UCSD-AML1 (cell line): ENCODE measurements at regions not wholly inside any gene's neighbourhood (a gene's known extent, or its start where the extent isn't known, plus 50 kb on each side); places are given as distances from the start of the nearest gene placed in this dataset.

Experiments
- DNase-seq: peaks from one replicate; lab custom pipeline; 2025; ENCODE audit not compliant: unreplicated experiment; lab: John Stamatoyannopoulos, UW

GRCh38 chr7:26512737-26513136, 221.1 kb downstream of the SNX10 start:
- DNase-seq: no peak

DNA sequence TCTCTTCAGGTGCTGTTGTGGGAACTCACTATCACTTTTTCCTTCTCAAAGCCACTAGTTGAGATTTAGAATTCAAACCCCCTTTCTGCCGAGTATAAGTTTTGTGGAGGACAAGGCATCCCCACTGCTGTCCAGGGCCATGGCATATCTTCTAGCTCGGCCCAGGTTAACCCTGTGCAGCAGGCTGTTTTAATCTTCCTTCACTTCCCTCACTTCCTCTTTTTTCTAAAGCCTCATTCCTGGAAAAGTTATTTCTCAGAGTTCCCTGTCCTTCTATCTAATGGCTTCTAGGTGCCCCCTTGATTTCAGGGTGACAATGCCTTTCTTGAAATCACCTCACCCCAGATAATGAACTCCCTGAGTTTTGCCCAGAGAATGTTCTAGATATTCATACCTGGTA, 222.3 kb downstream of the SNX10 start:
- no peak for DNase-seq

GRCh38 chr7:26514633-26515032, 223.0 kb downstream of the SNX10 start:
- DNase-seq: no peak

- DNase-seq: no peak
Measured at GRCh38 chr7:26515314-26515842, 223.7 kb downstream of the SNX10 start.

DNA sequence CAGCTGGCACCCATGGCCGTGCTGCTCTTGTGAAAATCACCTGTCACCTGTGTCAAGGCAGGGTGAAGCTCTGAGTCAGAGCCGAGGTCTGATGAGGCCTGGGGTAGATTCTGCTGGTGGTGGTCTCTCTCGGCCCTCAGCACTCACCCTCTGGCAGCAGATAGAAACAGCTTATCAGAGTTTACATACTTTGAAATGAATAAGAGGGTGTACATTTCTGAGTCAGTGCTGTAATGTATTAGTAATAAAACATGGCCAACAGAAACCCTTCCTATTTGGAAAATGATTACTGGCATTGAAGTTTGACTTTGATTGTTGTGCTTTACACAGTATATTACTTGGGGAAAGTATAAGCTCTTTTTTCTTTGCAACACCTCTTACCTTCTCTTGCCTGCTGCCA, 228.8 kb downstream of the SNX10 start:
- DNase-seq: no peak

GRCh38 chr7:26522633-26523032, 231.0 kb downstream of the SNX10 start:
- DNase-seq: no peak

DNA sequence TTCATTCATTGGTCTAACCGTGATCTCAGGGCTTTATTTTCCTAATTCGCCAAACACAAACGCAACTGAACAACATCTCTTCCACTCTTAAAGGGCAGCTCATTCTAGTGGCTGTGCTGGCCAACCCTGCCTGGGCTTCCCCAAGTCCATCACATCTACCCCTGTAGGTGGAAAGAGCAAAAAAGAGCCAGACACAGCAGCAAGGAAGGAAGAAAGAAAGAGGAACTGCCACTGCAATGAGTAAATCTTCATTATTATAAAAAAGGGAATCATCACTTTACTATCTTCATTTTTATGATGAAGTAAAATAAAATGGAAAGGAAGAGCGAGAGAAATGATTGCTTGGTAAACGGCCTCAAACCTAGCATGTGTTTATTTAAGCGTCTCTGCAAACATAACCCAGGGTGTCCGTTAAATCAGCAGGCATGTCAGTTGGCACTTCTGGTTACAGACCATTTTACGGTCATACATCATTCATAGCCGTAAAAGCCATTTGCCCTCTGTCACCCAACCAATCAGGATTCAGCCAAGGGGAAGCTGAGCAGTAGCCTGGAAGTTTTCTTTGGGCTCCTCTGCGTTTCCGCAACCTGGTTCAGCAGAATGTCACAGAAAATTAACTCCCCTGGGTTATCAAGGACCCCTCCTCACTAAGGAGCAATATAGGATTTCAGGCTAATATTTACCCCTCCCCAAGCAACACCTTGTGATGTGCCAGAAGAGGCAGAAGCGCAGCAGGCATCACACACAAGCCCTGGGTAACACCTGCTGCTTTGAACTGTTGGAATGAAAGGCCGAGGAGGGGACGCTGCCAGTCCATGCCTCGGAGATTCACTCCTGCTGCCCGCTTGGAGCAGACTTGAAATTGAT, 234.0 kb downstream of the SNX10 start:
- DNase-seq: no peak

- DNase-seq: no peak
Measured at GRCh38 chr7:26526265-26526587, 234.6 kb downstream of the SNX10 start.

GRCh38 chr7:26531926-26532325, 240.3 kb downstream of the SNX10 start:
- DNase-seq: no peak

- DNase-seq: no peak
Measured at GRCh38 chr7:26532471-26532870, 240.8 kb downstream of the SNX10 start.

DNA sequence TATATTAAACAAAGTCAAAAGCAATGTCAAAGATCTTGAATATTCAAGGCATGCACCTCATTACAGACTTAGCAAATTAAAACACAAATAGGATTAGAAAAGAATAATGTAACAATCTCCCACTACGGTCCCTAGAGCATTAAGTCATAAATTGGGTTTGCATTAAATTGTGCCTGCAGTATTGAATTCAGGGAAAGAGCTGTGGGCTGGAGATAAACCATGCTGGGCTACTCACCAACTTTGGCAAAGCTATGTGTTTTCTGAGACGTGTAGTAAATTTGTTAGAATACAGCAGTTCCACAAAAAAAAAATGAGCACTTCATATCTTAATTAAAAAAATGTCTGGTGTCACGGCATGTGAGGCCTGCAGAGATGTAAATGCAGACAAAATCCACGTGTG, 241.6 kb downstream of the SNX10 start:
- no peak for DNase-seq

DNA sequence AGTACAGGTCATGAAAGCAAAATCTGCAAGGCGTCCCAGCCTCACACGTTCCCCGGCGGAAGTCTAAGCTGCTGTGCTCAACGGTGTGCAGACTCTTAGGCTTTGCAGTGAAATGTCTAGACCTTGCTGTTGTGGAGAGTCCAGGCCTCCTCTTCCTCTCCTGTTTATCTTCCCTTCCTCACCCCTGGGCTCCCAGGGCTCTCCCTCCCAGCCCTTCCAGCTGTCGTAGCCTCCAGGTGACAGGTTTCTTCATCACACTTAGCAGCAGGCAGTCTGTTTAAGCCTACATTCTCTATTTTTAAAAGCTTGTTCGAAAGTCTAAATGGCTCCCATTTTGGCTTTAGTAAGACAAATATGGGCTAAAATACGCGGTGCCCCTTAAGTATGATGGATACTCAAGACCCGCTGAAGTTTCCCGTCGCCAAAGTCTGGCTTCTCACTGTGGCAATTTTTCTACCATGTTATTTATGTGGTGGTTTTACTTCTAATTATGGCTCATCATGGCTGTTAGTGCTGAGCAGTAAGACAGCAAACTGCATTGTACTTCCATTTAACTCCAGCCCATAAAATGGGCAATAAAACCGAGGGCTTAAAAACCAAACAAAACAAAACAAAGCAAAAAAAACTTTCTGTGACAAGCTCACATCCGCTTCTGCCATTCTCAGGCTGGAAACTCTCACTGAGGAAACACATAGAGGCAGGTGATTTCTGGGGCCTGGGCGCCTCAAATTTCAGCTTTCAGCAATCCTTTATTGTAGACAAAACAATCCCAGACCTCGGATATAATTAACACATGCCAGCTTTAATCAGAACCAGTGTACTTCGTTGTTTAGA, 243.2 kb downstream of the SNX10 start:
- no peak for DNase-seq

- DNase-seq: no peak
Measured at GRCh38 chr7:26535483-26536007, 243.9 kb downstream of the SNX10 start.

DNA sequence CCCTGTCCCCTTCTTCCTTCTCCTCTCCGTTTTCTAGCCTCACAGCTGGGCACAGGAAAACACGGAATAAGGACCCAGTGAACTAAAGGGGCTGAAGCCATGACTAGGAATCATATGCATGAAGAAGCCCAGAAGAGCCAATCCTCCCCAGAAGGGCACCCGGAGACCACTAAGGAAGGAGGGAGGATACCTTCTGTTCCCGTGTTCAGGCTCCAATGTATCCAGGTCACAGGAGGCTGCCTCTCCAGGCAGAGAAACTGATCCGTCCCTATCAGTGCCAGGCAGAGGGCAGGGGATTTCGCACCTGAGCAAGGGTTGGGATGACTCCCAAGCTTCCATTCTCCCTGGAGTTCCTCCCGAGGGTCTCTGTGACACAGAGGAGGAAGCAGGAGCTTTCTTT, 246.6 kb downstream of the SNX10 start:
- no peak for DNase-seq

- DNase-seq: no peak
Measured at GRCh38 chr7:26538689-26539088, 247.0 kb downstream of the SNX10 start.

GRCh38 chr7:26543340-26543739, 251.7 kb downstream of the SNX10 start:
- no peak for DNase-seq

GRCh38 chr7:26543951-26544350, 252.3 kb downstream of the SNX10 start:
- DNase-seq: no peak

DNA sequence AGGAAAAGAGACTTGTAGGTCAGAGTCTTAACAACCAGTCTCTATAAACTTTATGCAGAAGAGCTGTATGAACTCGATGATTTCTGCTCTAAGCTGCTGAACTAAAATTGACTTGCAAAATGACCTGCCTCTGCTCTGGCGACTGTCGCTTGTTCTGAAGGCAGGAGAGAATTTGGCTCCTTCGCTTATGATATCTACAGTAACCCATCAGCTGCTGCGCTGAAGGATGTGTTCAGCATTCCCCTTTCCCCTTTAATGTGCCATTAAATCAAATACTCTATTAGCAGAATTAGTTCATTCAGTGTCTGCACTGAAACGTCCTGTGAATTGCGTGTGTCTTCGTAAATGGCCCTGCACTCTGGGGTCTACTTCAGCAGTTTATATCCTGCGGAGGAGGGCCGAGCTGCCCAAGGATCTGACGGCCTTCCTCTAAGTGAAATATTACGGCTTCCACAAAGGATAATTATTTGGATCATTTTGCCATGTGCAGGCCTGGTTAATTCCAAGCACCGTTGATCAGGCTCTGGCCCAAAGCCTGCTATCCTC, 254.9 kb downstream of the SNX10 start:
- DNase-seq: no peak

DNA sequence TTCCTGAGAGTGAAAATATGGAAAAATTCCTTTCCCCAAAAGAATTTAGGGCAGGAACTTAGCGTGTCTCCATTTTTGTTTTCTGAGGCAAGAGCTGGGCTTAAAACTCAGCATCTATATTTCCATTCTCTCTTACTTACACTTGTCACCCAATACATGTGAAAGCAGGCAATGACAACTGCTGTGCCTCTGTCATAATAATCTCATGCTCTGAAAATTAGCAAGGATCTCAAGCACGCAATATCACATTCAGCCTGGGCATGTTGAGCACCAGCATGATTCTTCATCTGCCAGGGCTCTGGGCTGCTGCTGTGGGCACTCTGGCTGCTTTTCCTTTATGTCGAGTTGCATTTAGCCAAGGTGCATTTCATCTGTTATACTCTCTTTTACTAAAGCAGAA, 255.5 kb downstream of the SNX10 start:
- no peak for DNase-seq

- DNase-seq: peak; percentile 62
Measured at GRCh38 chr7:26549281-26549944, 257.8 kb downstream of the SNX10 start.

GRCh38 chr7:26550492-26550891, 258.8 kb downstream of the SNX10 start:
- DNase-seq: no peak
